ENCODE measurements at regions not wholly inside any gene's neighbourhood (a gene's known extent, or its start where the extent isn't known, plus 50 kb on each side); places are given as distances from the start of the nearest gene placed in this dataset.

- DNase-seq: no peak
Measured at GRCh38 chr2:172153156-172153555, 50.5 kb upstream of the DLX2 start.

GRCh38 chr2:172153757-172154156 is 51.1 kb upstream of the DLX2 start:
- no peak for DNase-seq

- no peak for DNase-seq
Measured at GRCh38 chr2:172155752-172156151, 53.1 kb upstream of the DLX2 start.

- no peak for DNase-seq
Measured at GRCh38 chr2:172160839-172161238, 58.1 kb upstream of the DLX2 start.

- no peak for DNase-seq
Measured at GRCh38 chr2:172162225-172162733, 59.6 kb upstream of the DLX2 start.

- DNase-seq: no peak
Measured at GRCh38 chr2:172162739-172163336, 60.1 kb upstream of the DLX2 start.

- no peak for DNase-seq
Measured at GRCh38 chr2:172168917-172169346, 66.2 kb upstream of the DLX2 start.

GRCh38 chr2:172169611-172170010 is 66.9 kb upstream of the DLX2 start:
- no peak for DNase-seq

- DNase-seq: peak; percentile 90
Measured at GRCh38 chr2:172172513-172173173, 69.9 kb upstream of the DLX2 start.

- DNase-seq: no peak
Measured at GRCh38 chr2:172173174-172173706, 70.5 kb upstream of the DLX2 start.

GRCh38 chr2:172177581-172177980 is 74.9 kb upstream of the DLX2 start:
- DNase-seq: no peak

- no peak for DNase-seq
Measured at GRCh38 chr2:172177996-172178395, 75.3 kb upstream of the DLX2 start.

- DNase-seq: peak; percentile 81
Measured at GRCh38 chr2:172179045-172179701, 76.5 kb upstream of the DLX2 start.

- peak; percentile 77 for DNase-seq
Measured at GRCh38 chr2:172181840-172182239, 79.1 kb upstream of the DLX2 start.

- DNase-seq: no peak
Measured at GRCh38 chr2:172182624-172183023, 79.9 kb upstream of the DLX2 start.

GRCh38 chr2:172193331-172194089 is 90.8 kb upstream of the DLX2 start:
- DNase-seq: no peak

- no peak for DNase-seq
Measured at GRCh38 chr2:172195836-172196376, 93.2 kb upstream of the DLX2 start.

- peak; percentile 68 for DNase-seq
Measured at GRCh38 chr2:172196768-172197431, 94.2 kb upstream of the DLX2 start.

- DNase-seq: no peak
Measured at GRCh38 chr2:172198361-172198760, 95.7 kb upstream of the DLX2 start.

- DNase-seq: peak; percentile 74
Measured at GRCh38 chr2:172198908-172199307, 96.2 kb upstream of the DLX2 start.

- DNase-seq: no peak
Measured at GRCh38 chr2:172200495-172201085, 97.9 kb upstream of the DLX2 start.

GRCh38 chr2:172204309-172204708 is 101.6 kb upstream of the DLX2 start:
- no peak for DNase-seq
